H9 (cell line): ENCODE measurements at regions not wholly inside any gene's neighbourhood (a gene's known extent, or its start where the extent isn't known, plus 50 kb on each side); places are given as distances from the start of the nearest gene placed in this dataset.

Experiments
- DNase-seq: peaks from one replicate; pipeline ENCODE4 v3.0.0-alpha.2; 2017
- H2AFZ ChIP-seq: one replicate; pipeline ENCODE4 v1.6.1; 2013; ENCODE audit warnings: mild to moderate bottlenecking, low read length, control low read depth, moderate library complexity
- H2AK5ac ChIP-seq: 2 replicates; pipeline ENCODE4 v1.6.1; 2013; ENCODE audit warnings: low read length, control low read depth, mixed read lengths; ENCODE audit not compliant: insufficient read length
- H2BK120ac ChIP-seq: one replicate; pipeline ENCODE4 v1.6.1; 2013; ENCODE audit warnings: low read depth, mild to moderate bottlenecking, low read length, control low read depth, inconsistent platforms; ENCODE audit not compliant: poor library complexity, severe bottlenecking
- H2BK12ac ChIP-seq: 2 replicates; pipeline ENCODE4 v1.6.1; 2013; ENCODE audit warnings: low read length, control low read depth, mixed read lengths, low read depth; ENCODE audit not compliant: insufficient read length
- H2BK15ac ChIP-seq: 2 replicates; pipeline ENCODE4 v1.6.1; 2013; ENCODE audit warnings: low read depth, low read length, control low read depth
- H2BK20ac ChIP-seq: one replicate; pipeline ENCODE4 v1.6.1; 2013; ENCODE audit warnings: low read depth, mild to moderate bottlenecking, low read length, control low read depth, inconsistent platforms; ENCODE audit not compliant: poor library complexity, severe bottlenecking
- H2BK5ac ChIP-seq: 2 replicates; pipeline ENCODE4 v1.6.1; 2013; ENCODE audit warnings: low read length, control low read depth, mixed read lengths; ENCODE audit not compliant: insufficient read length
- H3K14ac ChIP-seq: 2 replicates; pipeline ENCODE4 v1.6.1; 2013; ENCODE audit warnings: low read length, control low read depth; ENCODE audit not compliant: insufficient read depth
- H3K18ac ChIP-seq: 2 replicates; pipeline ENCODE4 v1.6.1; 2013; ENCODE audit warnings: low read depth, mild to moderate bottlenecking, mixed read lengths, low read length, control low read depth; ENCODE audit not compliant: insufficient read length
- H3K23ac ChIP-seq: 2 replicates; pipeline ENCODE4 v1.6.1; 2013; ENCODE audit warnings: low read length, control low read depth, mixed read lengths, low read depth; ENCODE audit not compliant: insufficient read length
- H3K23me2 ChIP-seq: 2 replicates; pipeline ENCODE4 v1.6.1; 2013; ENCODE audit warnings: low read depth, mild to moderate bottlenecking, mixed read lengths, low read length, control low read depth; ENCODE audit not compliant: insufficient read length, poor library complexity, severe bottlenecking
- H3K27ac ChIP-seq: 2 replicates; pipeline ENCODE4 v1.5.1; 2013; ENCODE audit warnings: low read length, control low read depth, mixed read lengths, low read depth; ENCODE audit not compliant: insufficient read length
- H3K27me3 ChIP-seq: 2 replicates; pipeline ENCODE4 v1.6.1; 2013; ENCODE audit warnings: low read length, control low read depth, inconsistent platforms; ENCODE audit not compliant: insufficient read depth
- H3K4ac ChIP-seq: 2 replicates; pipeline ENCODE4 v1.6.1; 2013; ENCODE audit warnings: low read depth, mild to moderate bottlenecking, control low read depth, inconsistent platforms, low read length, moderate library complexity
- H3K4me1 ChIP-seq: 2 replicates; pipeline ENCODE4 v1.6.1; 2013; ENCODE audit warnings: low read length, control low read depth, inconsistent platforms; ENCODE audit not compliant: insufficient read depth
- H3K4me2 ChIP-seq: 2 replicates; pipeline ENCODE4 v1.6.1; 2013; ENCODE audit warnings: low read length, control low read depth, mixed read lengths; ENCODE audit not compliant: insufficient read length, insufficient read depth
- H3K56ac ChIP-seq: 2 replicates; pipeline ENCODE4 v1.6.1; 2013; ENCODE audit warnings: low read depth, mild to moderate bottlenecking, mixed read lengths, low read length, control low read depth; ENCODE audit not compliant: insufficient read length
- H3K79me1 ChIP-seq: 2 replicates; pipeline ENCODE4 v1.6.1; 2013; ENCODE audit warnings: low read depth, mild to moderate bottlenecking, moderate library complexity, low read length, control low read depth, inconsistent platforms; ENCODE audit not compliant: insufficient read depth, poor library complexity, severe bottlenecking
- H3K79me2 ChIP-seq: 2 replicates; pipeline ENCODE4 v1.6.1; 2013; ENCODE audit warnings: low read length, control low read depth, inconsistent platforms; ENCODE audit not compliant: insufficient read depth
- H3K9ac ChIP-seq: 2 replicates; pipeline ENCODE4 v1.6.1; 2013; ENCODE audit warnings: low read length, control low read depth, mixed read lengths; ENCODE audit not compliant: insufficient read length; ENCODE audit errors: extremely low read depth
- H3K9me3 ChIP-seq: one replicate; pipeline ENCODE4 v1.6.1; 2013; ENCODE audit warnings: low read depth, low read length, inconsistent platforms; ENCODE audit not compliant: control insufficient read depth
- H3T11ph ChIP-seq: one replicate; pipeline ENCODE4 v1.6.1; 2013; ENCODE audit warnings: mild to moderate bottlenecking, low read length, control low read depth, inconsistent platforms
- H4K20me1 ChIP-seq: one replicate; pipeline ENCODE4 v1.6.1; 2013; ENCODE audit not compliant: control insufficient read depth, insufficient read length, insufficient read depth
- H4K5ac ChIP-seq: 2 replicates; pipeline ENCODE4 v1.6.1; 2013; ENCODE audit warnings: low read depth, mild to moderate bottlenecking, mixed read lengths, low read length, control low read depth; ENCODE audit not compliant: insufficient read length
- H4K8ac ChIP-seq: replicated peaks from 2 replicates; pipeline ENCODE4 v1.6.1; 2013; ENCODE audit warnings: low read length, control low read depth, mixed read lengths, low read depth; ENCODE audit not compliant: insufficient read length
- H4K91ac ChIP-seq: 2 replicates; pipeline ENCODE4 v1.6.1; 2013; ENCODE audit warnings: low read depth, mild to moderate bottlenecking, moderate library complexity, mixed read lengths, low read length, control low read depth; ENCODE audit not compliant: insufficient read length
- H3K27ac Mint-ChIP-seq, 3 experiments: 2 replicates in 2 of 3; 3 replicates in 1 of 3; pipeline ENCODE4 v1.8.0; 2020 to 2021; ENCODE audit warnings: mixed read lengths in 3 of 3, mild to moderate bottlenecking in 1 of 3, moderate library complexity in 1 of 3
- H3K27me3 Mint-ChIP-seq: 2 replicates; pipeline ENCODE4 v1.8.0; 2021; ENCODE audit warnings: low read depth, mild to moderate bottlenecking, moderate library complexity, mixed read lengths
- H3K36me3 Mint-ChIP-seq, 3 experiments: 2 replicates in 2 of 3; 3 replicates in 1 of 3; pipeline ENCODE4 v1.8.0; 2020 to 2021; ENCODE audit warnings: low read depth in 3 of 3, mixed read lengths in 3 of 3; ENCODE audit not compliant: insufficient read depth in 1 of 3
- H3K4me1 Mint-ChIP-seq, 2 experiments: 2 replicates each; pipeline ENCODE4 v1.8.0; 2020; ENCODE audit warnings: mixed read lengths in 2 of 2
- H3K4me3 Mint-ChIP-seq, 2 experiments: 2 replicates in 1 of 2; 3 replicates in 1 of 2; pipeline ENCODE4 v1.8.0; 2020 to 2021; ENCODE audit warnings: mild to moderate bottlenecking in 2 of 2, mixed read lengths in 2 of 2, moderate library complexity in 1 of 2
- H3K9me3 Mint-ChIP-seq, 2 experiments: 2 replicates in 1 of 2; 3 replicates in 1 of 2; pipeline ENCODE4 v1.8.0; 2020; ENCODE audit warnings: mild to moderate bottlenecking in 2 of 2, mixed read lengths in 2 of 2, moderate library complexity in 1 of 2
- CTCF ChIP-seq: fragments of 200-600 bp; sonication (generic); conservative IDR thresholded peaks from 3 replicates; pipeline ENCODE4 v1.8.0; 2021; ENCODE audit warnings: antibody characterized with exemption, mild to moderate bottlenecking
- WGBS: extraction: QIAGEN DNeasy Blood & Tissue Kit; methylation state at CpG from one replicate; pipeline ENCODE4 v1.1.7; 2013; ENCODE audit warnings: missing lambda C conversion rate, low lambda C conversion rate, mixed read lengths; ENCODE audit not compliant: insufficient read length; ENCODE audit errors: extremely low coverage; 5-methylcytosine and 5-hydroxymethylcytosine counted together

DNA sequence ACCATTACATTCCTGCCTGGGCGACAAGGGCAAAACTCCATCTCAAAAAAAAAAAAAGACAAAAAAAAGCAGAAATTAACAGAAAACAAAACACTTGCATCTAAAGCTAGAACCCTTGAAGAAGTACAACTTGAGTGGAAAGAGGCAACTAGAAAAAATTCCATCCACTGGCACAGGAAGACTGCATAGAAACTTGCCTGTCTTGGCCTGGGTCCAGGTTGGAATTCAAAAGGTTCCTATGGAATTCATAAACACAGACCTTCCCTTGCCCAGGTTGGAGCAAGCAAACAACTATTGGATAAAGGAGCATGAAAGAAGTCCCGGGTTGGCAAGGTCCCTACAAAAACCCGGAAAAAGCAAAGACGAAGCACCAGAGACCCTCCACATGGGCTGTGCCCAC, 69.8 kb downstream of the CCDC71L start:
- no peak for DNase-seq
- Histone ChIP-seq H3K4ac (no peak overlapping the region), H3K23me2 (no peaks in the 10 kb centered on the region), H3K4me1 (no peaks in the 10 kb centered on the region), H4K20me1 (no peaks in the 10 kb centered on the region), H3K14ac (no peak overlapping the region), H2AFZ (no peak overlapping the region), H3K9ac (no peak overlapping the region), H3T11ph (no peak overlapping the region), H3K79me2 (no peaks in the 10 kb centered on the region), H3K79me1 (no peaks in the 10 kb centered on the region), H3K23ac (no peak overlapping the region), H3K18ac (no peak overlapping the region), H2BK12ac (no peak overlapping the region), H4K91ac (no peak overlapping the region), H2BK120ac (no peak overlapping the region), H3K56ac (no peak overlapping the region), H2BK20ac (no peak overlapping the region), H2BK5ac (no peak overlapping the region), H2BK15ac (no peak overlapping the region), H3K4me2 (no peak overlapping the region), H2AK5ac (no peak overlapping the region), H4K5ac (no peak overlapping the region), H3K27me3 (no peaks in the 10 kb centered on the region), H3K27ac (no peak overlapping the region), H3K9me3 (no peaks in the 10 kb centered on the region), H4K8ac (no peak overlapping the region)
- H3K27ac Mint-ChIP-seq, result no peak overlapping the region; a peak in 1 of 7 replicates
- peaks cover 4% of the 10 kb centered on the region for H3K27me3 Mint-ChIP-seq
- peaks cover 2 to 6% of the 10 kb centered on the region in 2 experiments; a peak in 3 of 5 replicates for H3K9me3 Mint-ChIP-seq
- WGBS, result no CpG with 5 or more reads among the region's 4 CpGs
- H3K4me3 Mint-ChIP-seq, result no peak overlapping the region
- H3K4me1 Mint-ChIP-seq, result peaks cover 3 to 8% of the 10 kb centered on the region in 2 experiments; a peak in 2 of 4 replicates
- no peaks in the 10 kb centered on the region; a peak in 1 of 7 replicates for H3K36me3 Mint-ChIP-seq
- TF ChIP-seq CTCF, result no peak
